GM12873 (cell line): ENCODE measurements at regions not wholly inside any gene's neighbourhood (a gene's known extent, or its start where the extent isn't known, plus 50 kb on each side); places are given as distances from the start of the nearest gene placed in this dataset.

ENCODE experiments used
- TF ChIP-seq, protein P1 (sequence below): IDR thresholded peaks from 2 replicates; pipeline ENCODE4 v1.5.1; 2012; ENCODE audit warnings: low read depth, mild to moderate bottlenecking, moderate library complexity, low read length, control low read depth; ENCODE audit not compliant: insufficient read depth; ENCODE audit errors: missing control alignments

- TF ChIP-seq, protein P1, sequence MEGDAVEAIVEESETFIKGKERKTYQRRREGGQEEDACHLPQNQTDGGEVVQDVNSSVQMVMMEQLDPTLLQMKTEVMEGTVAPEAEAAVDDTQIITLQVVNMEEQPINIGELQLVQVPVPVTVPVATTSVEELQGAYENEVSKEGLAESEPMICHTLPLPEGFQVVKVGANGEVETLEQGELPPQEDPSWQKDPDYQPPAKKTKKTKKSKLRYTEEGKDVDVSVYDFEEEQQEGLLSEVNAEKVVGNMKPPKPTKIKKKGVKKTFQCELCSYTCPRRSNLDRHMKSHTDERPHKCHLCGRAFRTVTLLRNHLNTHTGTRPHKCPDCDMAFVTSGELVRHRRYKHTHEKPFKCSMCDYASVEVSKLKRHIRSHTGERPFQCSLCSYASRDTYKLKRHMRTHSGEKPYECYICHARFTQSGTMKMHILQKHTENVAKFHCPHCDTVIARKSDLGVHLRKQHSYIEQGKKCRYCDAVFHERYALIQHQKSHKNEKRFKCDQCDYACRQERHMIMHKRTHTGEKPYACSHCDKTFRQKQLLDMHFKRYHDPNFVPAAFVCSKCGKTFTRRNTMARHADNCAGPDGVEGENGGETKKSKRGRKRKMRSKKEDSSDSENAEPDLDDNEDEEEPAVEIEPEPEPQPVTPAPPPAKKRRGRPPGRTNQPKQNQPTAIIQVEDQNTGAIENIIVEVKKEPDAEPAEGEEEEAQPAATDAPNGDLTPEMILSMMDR: no peak
Measured at GRCh38 chr3:73839032-73839431, 214.3 kb upstream of the PDZRN3 start.

GRCh38 chr3:73835945-73836344 is 211.2 kb upstream of the PDZRN3 start:
- TF ChIP-seq, protein P1: no peak

GRCh38 chr3:73832426-73832825 is 207.7 kb upstream of the PDZRN3 start:
- TF ChIP-seq, protein P1: no peak

- TF ChIP-seq, protein P1: no peak
Measured at GRCh38 chr3:73828348-73828747, 203.6 kb upstream of the PDZRN3 start.

DNA sequence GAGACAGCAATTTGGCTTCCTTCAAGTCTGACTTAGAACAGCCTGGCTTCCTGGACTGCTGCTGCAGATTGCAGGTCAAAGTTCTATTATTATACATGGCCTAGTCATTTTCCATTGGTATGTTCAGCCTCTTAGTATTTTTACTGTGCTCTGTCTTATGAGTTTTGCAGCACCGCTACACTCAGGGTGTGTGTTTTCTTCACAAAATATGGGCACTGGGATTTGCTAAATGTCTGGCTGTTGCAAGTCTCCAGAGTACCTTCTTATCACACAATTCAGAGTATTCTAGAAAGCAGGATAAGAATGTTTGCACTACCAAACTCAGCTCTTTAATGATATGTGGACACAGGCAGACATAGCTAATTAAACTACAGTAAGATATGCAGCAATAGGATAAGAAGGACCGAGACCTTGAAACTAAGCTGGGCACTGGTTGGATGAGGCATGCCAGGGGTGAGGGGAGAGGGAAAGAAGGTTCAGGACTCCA is 203.0 kb upstream of the PDZRN3 start:
- TF ChIP-seq, protein P1: no peak

GRCh38 chr3:73827204-73827603 is 202.5 kb upstream of the PDZRN3 start:
- TF ChIP-seq, protein P1: no peak

- TF ChIP-seq, protein P1: no peak
Measured at GRCh38 chr3:73820431-73820830, 195.7 kb upstream of the PDZRN3 start.
